Ishikawa (cell line): ENCODE measurements at regions not wholly inside any gene's neighbourhood (a gene's known extent, or its start where the extent isn't known, plus 50 kb on each side); places are given as distances from the start of the nearest gene placed in this dataset.

Source experiments
- CEBPB ChIP-seq: IDR thresholded peaks from 2 replicates; pipeline ENCODE4 v1.6.1; 2012
- CREB1 ChIP-seq: IDR thresholded peaks from 2 replicates; pipeline ENCODE4 v1.6.1; 2012; ENCODE audit warnings: low read depth
- EGR1 ChIP-seq: IDR thresholded peaks from 2 replicates; pipeline ENCODE4 v1.6.1; 2012
- EP300 ChIP-seq: IDR thresholded peaks from 2 replicates; pipeline ENCODE4 v1.6.1; 2012; ENCODE audit warnings: borderline replicate concordance
- FOXM1 ChIP-seq: IDR thresholded peaks from 2 replicates; pipeline ENCODE4 v1.6.1; 2012; ENCODE audit warnings: low read depth, borderline replicate concordance
- MAX ChIP-seq: IDR thresholded peaks from 2 replicates; pipeline ENCODE4 v1.6.1; 2012
- NFIC ChIP-seq: IDR thresholded peaks from 2 replicates; pipeline ENCODE4 v1.6.1; 2012
- RAD21 ChIP-seq: IDR thresholded peaks from 2 replicates; pipeline ENCODE4 v1.6.1; 2012; ENCODE audit warnings: low read depth
- TAF1 ChIP-seq: IDR thresholded peaks from 2 replicates; pipeline ENCODE4 v1.6.1; 2012; ENCODE audit warnings: low read depth, mild to moderate bottlenecking
- TCF12 ChIP-seq: IDR thresholded peaks from 2 replicates; pipeline ENCODE4 v1.6.1; 2012; ENCODE audit warnings: low read depth
- TEAD4 ChIP-seq: IDR thresholded peaks from 2 replicates; pipeline ENCODE4 v1.6.1; 2012
- USF1 ChIP-seq: IDR thresholded peaks from 2 replicates; pipeline ENCODE4 v1.6.1; 2012
- YY1 ChIP-seq: IDR thresholded peaks from 2 replicates; pipeline ENCODE4 v1.6.1; 2012; ENCODE audit warnings: low read depth
- ZBTB7A ChIP-seq: IDR thresholded peaks from 2 replicates; pipeline ENCODE4 v1.6.1; 2012; ENCODE audit warnings: low read depth
- TF ChIP-seq, protein P1 (sequence below): IDR thresholded peaks from 2 replicates; pipeline ENCODE4 v1.6.1; 2012; ENCODE audit warnings: low read depth, mild to moderate bottlenecking

DNA sequence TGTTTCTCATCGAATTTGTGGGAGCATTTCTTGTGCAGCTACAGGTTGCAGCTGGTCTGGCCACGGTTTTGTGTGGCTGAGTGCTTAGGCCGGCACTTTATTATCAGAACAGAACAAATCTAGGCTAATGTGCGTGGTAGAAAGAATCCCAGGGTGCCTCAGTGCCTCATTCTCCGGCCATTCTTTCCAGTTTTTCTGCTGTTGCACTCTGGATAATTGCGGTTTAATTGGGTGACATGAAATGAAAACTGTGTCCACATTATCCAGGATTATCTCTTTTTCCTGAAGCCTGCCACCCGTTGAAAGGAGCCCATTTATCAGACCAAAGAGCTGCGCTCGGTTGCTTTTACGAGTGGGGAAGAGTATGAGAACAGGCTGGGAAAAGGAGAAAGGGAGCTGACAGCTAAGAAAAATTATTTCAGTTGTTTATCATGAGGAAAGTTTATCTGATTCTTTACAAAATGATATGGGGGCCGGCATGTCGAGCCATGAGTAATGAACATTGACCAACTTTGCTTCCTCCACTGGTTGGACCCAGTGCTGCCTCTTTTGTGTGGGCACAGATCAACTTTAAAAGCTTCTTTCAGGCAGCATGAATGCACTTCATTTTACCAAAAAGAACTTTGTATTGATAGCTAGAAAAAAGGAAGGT lies 117.0 kb upstream of the SOX21 start:
- TF ChIP-seq CEBPB = no peak
- no peak for TF ChIP-seq TAF1
- no peak for TF ChIP-seq ZBTB7A
- TF ChIP-seq TCF12 = no peak
- no peak for TF ChIP-seq EGR1
- no peak for TF ChIP-seq MAX

GRCh38 chr13:94827566-94827965 lies 115.2 kb upstream of the SOX21 start:
- no peak for TF ChIP-seq NFIC
- no peak for TF ChIP-seq CREB1
- TF ChIP-seq EP300 = no peak
- no peak for TF ChIP-seq RAD21
- no peak for TF ChIP-seq TAF1
- TF ChIP-seq TCF12 = no peak
- TF ChIP-seq, protein P1, sequence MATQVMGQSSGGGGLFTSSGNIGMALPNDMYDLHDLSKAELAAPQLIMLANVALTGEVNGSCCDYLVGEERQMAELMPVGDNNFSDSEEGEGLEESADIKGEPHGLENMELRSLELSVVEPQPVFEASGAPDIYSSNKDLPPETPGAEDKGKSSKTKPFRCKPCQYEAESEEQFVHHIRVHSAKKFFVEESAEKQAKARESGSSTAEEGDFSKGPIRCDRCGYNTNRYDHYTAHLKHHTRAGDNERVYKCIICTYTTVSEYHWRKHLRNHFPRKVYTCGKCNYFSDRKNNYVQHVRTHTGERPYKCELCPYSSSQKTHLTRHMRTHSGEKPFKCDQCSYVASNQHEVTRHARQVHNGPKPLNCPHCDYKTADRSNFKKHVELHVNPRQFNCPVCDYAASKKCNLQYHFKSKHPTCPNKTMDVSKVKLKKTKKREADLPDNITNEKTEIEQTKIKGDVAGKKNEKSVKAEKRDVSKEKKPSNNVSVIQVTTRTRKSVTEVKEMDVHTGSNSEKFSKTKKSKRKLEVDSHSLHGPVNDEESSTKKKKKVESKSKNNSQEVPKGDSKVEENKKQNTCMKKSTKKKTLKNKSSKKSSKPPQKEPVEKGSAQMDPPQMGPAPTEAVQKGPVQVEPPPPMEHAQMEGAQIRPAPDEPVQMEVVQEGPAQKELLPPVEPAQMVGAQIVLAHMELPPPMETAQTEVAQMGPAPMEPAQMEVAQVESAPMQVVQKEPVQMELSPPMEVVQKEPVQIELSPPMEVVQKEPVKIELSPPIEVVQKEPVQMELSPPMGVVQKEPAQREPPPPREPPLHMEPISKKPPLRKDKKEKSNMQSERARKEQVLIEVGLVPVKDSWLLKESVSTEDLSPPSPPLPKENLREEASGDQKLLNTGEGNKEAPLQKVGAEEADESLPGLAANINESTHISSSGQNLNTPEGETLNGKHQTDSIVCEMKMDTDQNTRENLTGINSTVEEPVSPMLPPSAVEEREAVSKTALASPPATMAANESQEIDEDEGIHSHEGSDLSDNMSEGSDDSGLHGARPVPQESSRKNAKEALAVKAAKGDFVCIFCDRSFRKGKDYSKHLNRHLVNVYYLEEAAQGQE = no peak
- TF ChIP-seq FOXM1 = no peak
- no peak for TF ChIP-seq MAX

DNA sequence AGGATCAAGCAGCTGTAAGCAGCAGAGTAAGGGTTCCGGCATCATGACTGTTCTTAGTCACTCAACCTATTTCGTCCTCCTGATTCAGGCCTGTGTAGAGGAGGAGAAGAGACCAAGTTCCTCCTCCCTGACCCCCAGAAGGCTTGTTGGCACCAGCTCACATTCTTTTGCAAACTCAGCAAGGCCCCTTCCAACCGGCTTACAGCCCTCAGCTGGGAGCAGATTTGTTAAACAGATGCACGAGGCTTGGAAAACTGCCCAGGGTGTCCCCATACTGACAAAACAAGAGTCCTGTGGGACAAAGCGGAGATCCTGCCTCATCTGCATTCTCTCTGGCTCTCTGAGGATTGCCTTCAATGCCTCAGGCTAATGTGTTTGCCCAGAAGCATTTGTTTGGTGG lies 113.2 kb upstream of the SOX21 start:
- no peak for TF ChIP-seq YY1
- TF ChIP-seq, protein P1 = no peak
- no peak for TF ChIP-seq TCF12
- no peak for TF ChIP-seq TAF1
- no peak for TF ChIP-seq RAD21
- no peak for TF ChIP-seq TEAD4
- no peak for TF ChIP-seq CREB1
- no peak for TF ChIP-seq EP300
- no peak for TF ChIP-seq CEBPB
- no peak for TF ChIP-seq MAX
- TF ChIP-seq EGR1 = no peak
- TF ChIP-seq ZBTB7A = no peak
- no peak for TF ChIP-seq USF1
- no peak for TF ChIP-seq FOXM1

- TF ChIP-seq USF1 (no peak), CEBPB (no peak), NFIC (no peak), YY1 (no peak), TAF1 (no peak), ZBTB7A (no peak), RAD21 (no peak), TEAD4 (no peak), EGR1 (no peak), MAX (no peak), FOXM1 (no peak), TCF12 (no peak), EP300 (no peak), CREB1 (no peak)
- TF ChIP-seq, protein P1 = no peak
Observed at GRCh38 chr13:94824601-94825000, 112.3 kb upstream of the SOX21 start.
